ENCODE measurements at regions not wholly inside any gene's neighbourhood (a gene's known extent, or its start where the extent isn't known, plus 50 kb on each side); places are given as distances from the start of the nearest gene placed in this dataset.

DNA sequence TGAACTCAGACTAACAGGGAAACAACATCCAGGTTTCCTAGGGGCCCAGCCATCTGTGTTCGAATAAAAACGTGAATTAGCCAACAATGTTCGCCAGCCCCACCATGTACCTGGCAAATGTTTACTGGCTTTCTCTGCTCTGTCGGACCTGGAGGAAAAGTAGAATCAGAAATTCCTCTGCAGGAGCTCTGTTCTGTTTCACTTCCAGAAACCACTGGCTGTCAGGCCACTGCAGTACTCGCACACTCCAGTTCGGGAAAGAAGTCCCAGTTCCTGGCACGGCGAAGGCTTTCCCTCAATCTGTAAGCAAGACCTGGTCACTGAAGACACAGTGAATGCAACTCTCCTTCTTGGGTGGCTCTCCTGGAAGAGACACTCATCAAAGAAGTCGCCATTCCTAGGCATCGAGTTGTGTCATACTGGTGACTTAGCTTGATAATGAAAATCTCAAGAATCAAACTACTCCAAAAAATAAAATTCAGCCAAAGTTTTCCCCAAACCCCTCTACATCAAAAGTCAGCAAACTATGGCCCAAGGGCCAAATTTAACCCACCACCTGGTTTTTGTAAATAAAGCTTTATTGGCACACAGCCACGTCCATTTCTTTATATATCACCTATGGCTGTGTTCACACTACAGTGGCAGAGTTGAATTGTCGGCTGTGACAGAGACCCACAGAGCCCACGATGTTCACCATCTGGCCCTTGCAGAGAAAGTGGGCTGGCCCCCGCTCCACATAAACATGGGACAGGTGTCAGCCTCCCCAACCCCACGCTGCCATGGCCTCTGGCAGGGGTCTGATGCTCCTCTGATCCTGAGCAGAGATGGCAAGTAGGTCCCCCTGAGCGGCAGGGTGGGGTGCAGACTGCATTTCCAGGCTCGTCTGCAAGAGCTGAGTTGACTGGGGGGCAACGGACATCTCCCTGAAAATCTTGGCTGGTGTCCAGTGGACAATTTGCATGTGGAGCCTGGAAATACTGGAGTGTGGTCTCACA is 189.2 kb upstream of the DIO3 start:
- TF ChIP-seq, protein P1, sequence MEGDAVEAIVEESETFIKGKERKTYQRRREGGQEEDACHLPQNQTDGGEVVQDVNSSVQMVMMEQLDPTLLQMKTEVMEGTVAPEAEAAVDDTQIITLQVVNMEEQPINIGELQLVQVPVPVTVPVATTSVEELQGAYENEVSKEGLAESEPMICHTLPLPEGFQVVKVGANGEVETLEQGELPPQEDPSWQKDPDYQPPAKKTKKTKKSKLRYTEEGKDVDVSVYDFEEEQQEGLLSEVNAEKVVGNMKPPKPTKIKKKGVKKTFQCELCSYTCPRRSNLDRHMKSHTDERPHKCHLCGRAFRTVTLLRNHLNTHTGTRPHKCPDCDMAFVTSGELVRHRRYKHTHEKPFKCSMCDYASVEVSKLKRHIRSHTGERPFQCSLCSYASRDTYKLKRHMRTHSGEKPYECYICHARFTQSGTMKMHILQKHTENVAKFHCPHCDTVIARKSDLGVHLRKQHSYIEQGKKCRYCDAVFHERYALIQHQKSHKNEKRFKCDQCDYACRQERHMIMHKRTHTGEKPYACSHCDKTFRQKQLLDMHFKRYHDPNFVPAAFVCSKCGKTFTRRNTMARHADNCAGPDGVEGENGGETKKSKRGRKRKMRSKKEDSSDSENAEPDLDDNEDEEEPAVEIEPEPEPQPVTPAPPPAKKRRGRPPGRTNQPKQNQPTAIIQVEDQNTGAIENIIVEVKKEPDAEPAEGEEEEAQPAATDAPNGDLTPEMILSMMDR (IDR thresholded peaks at IDR 0.05): no peak
- TF ChIP-seq POLR2A (IDR thresholded peaks at IDR 0.05): no peak
- Histone ChIP-seq H3K4me1 (no peaks in the 10 kb centered on the region), H3K4me3 (no peak overlapping the region), H3K27me3 (no peaks in the 10 kb centered on the region), H3K36me3 (no peaks in the 10 kb centered on the region), H3K27ac (peak overlapping the region in 1 of 4 donors; percentile 35), H3K9me3 (no peaks in the 10 kb centered on the region)
- no peak for DNase-seq

DNA sequence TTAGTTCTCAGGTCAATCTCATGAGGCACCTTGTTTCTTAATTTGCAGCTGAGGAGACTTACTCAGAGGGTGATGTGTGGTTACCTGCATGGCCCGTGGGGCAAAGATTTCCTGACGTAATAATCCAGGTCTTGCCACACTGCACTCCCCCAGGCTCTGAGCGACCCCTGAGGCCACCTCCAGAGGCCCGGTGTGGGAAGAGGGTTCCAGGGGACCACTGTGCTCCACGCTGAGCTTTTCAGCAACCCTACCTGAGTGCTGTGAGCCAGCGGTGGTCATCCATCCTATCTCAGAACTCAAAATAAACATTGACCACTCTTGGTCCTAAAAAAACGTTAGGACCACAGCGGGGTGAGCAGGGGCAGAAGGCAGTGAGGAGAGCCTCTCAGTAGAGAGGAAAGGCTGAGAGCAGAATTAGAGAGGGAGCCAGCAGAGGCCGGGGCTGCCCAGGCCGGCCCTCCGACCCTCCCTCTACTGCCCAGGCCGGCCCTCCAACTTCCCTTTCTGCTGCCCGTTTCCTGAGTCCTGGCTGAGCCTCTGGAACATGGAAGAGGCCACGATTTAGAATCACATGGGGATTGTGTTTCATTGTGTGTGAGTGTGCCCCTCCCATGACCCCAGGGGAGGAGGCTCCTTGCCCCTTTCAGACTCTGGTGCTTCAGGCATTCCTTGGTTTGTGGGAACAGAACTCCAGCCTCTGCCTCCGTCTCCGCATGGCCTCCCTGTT is 188.2 kb upstream of the DIO3 start:
- no peak for DNase-seq
- Histone ChIP-seq H3K4me3 (no peak overlapping the region), H3K27ac (no peak overlapping the region), H3K36me3 (no peaks in the 10 kb centered on the region), H3K27me3 (no peaks in the 10 kb centered on the region), H3K9me3 (no peaks in the 10 kb centered on the region), H3K4me1 (no peaks in the 10 kb centered on the region)
- TF ChIP-seq, protein P1 (IDR thresholded peaks at IDR 0.05): no peak
- TF ChIP-seq POLR2A (IDR thresholded peaks at IDR 0.05): no peak

DNA sequence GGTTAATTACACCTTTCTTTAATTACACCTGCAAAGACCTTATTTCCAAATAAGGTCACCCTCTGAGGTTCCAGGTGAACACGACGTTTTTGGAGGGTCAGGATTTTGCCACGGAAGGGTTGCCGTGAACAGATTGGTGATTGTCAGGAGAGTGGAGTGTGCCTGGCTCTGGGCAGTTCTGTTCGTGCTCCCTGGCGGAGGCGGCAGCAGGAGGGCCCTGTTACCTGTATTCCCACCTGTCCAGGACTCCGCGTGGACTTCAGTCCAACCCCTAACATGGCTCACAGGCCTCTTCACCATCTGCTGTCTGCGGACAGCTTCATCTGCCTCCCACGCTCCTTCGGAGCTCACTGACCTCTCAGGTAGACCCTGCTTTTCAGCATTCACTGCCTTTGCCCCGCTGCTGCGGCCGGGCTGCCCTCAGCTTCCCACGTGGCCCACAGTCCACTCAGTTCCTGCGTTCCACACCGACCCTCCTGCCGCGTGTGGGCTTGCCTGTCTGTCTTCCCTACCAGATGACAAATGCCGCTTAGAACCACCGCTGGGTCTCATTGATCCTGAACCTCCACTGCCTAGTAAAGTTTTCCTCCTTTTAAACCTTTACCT is 187.5 kb upstream of the DIO3 start:
- no peaks in the 10 kb centered on the region for H3K27me3 ChIP-seq
- TF ChIP-seq, protein P1 (IDR thresholded peaks at IDR 0.05): no peak
- no peaks in the 10 kb centered on the region for H3K4me1 ChIP-seq

DNA sequence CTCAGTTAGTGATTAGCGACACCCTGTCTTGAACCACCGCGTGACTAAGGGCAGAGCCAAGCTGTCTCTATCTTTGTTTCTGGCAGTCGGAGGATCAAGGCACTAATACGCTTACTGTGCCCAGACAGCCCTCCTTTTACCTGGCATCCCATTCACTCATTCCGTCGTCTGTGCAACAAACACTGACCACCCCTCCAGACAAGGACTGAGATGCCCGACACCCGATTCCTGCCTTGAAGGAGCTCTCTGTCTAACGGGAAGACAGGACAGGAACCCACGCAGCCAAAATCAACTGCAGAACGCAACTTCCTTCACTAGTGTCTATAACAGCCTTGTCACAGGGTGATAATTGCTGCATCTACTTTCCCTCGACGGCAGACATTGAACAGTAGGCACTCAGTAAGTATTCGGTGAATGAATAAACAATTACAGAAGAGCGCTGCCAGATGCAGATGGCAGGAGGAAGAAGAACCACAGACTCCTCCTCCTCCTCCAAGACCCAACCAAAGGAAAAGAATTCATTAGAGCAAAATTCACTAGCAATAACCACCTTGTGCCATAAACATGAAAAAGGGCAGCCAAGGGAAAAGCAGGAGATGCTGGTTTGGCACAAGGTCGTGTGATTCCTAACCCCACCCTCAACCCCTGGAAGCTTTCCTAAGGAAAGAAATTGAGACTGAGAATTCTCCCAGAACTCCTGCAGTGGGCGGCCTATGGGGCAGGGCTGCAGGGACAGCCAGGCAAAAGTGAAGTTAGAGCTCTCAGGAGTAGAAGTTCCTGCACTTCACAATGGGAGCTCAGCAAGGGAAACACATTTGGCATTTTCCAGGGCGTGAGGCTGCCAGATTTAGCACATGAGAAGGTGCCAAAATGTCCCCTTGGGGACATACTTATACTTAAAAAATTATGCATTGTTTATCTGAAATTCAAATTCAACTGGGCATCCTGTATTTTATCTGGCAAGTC is 186.6 kb upstream of the DIO3 start:
- no peak overlapping the region for H3K27ac ChIP-seq
- H3K27me3 ChIP-seq: no peaks in the 10 kb centered on the region
- H3K4me3 ChIP-seq: no peak overlapping the region
- H3K4me1 ChIP-seq: no peaks in the 10 kb centered on the region
- no peaks in the 10 kb centered on the region for H3K9me3 ChIP-seq
- TF ChIP-seq, protein P1 (IDR thresholded peaks at IDR 0.05): no peak
- no peak for TF ChIP-seq POLR2A (IDR thresholded peaks at IDR 0.05)
- no peak for DNase-seq
- H3K36me3 ChIP-seq: no peaks in the 10 kb centered on the region

More for the DNA sequence above, 187.5 kb upstream of the DIO3 start:
- H3K9me3 ChIP-seq: no peaks in the 10 kb centered on the region
- no peaks in the 10 kb centered on the region for H3K36me3 ChIP-seq
- H3K4me3 ChIP-seq: no peak overlapping the region
- no peak overlapping the region for H3K27ac ChIP-seq
- DNase-seq: no peak

DNA sequence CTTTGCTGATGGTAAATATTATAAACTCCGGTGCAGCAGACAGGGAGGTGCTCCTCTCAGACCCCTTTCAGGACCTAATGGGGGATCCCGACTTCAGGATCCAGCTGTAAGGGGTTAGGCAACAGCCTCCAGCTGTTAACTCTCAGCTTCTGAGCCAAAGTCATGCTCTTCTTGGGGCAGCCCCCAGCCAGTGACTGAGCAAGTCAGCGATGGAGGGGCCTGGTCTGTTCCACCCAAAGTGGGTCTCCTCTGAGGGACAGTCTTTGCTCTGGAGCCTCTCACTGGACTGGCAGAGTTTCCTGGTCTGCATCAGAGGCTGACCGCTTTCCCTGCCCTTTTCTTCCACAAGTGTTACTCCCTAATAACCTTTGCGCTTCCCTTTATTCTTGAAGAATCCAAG is 184.2 kb upstream of the DIO3 start:
- Histone ChIP-seq H3K27me3 (no peaks in the 10 kb centered on the region), H3K27ac (no peak overlapping the region), H3K9me3 (no peaks in the 10 kb centered on the region), H3K4me1 (no peaks in the 10 kb centered on the region), H3K36me3 (no peaks in the 10 kb centered on the region), H3K4me3 (no peak overlapping the region)
- no peak for DNase-seq
- TF ChIP-seq POLR2A (IDR thresholded peaks at IDR 0.05): no peak
- TF ChIP-seq, protein P1 (IDR thresholded peaks at IDR 0.05): no peak
